KOPT-K1 (cell line): ENCODE measurements at regions not wholly inside any gene's neighbourhood (a gene's known extent, or its start where the extent isn't known, plus 50 kb on each side); places are given as distances from the start of the nearest gene placed in this dataset.
"Not testable (repeated sequence)": the region's sequence is repeated elsewhere in the genome, so short reads cannot be mapped to it uniquely, and the experiment has no call there.

ENCODE experiments used
- H3K27ac ChIP-seq: fragments of 200-600 bp; sonication (generic); 2 replicates; pipeline ENCODE4 v1.5.1; 2016; ENCODE audit warnings: antibody characterized with exemption, mild to moderate bottlenecking, low read depth, low read length; ENCODE audit not compliant: poor library complexity, severe bottlenecking
- H3K36me3 ChIP-seq: fragments of 200-600 bp; sonication (generic); 2 replicates; pipeline ENCODE4 v1.5.1; 2017; ENCODE audit warnings: antibody characterized with exemption, mild to moderate bottlenecking, low read length, moderate library complexity; ENCODE audit not compliant: insufficient read depth
- H3K9me3 ChIP-seq: fragments of 200-600 bp; sonication (generic); 2 replicates; pipeline ENCODE4 v1.5.1; 2017; ENCODE audit warnings: antibody characterized with exemption, low read length, mild to moderate bottlenecking; ENCODE audit not compliant: insufficient read depth, poor library complexity, severe bottlenecking

- not testable (repeated sequence) for H3K36me3 ChIP-seq, H3K9me3 ChIP-seq, H3K27ac ChIP-seq
These were observed 50.6 kb upstream of the MYL10 start for GRCh38 chr7:101679653-101680173.

- Histone ChIP-seq H3K9me3 (no peaks in the 10 kb centered on the region), H3K36me3 (no peaks in the 10 kb centered on the region), H3K27ac (no peak overlapping the region)
These were observed 51.5 kb upstream of the MYL10 start for GRCh38 chr7:101680406-101681145.

GRCh38 chr7:101681170-101682007 is 52.3 kb upstream of the MYL10 start:
- H3K27ac ChIP-seq = no peak overlapping the region

GRCh38 chr7:101684983-101685330 is 55.9 kb upstream of the MYL10 start:
- no peaks in the 10 kb centered on the region for H3K36me3 ChIP-seq
- H3K9me3 ChIP-seq = no peaks in the 10 kb centered on the region
- H3K27ac ChIP-seq = no peak overlapping the region

More at GRCh38 chr7:101681170-101682007, 52.3 kb upstream of the MYL10 start:
- H3K9me3 ChIP-seq = no peaks in the 10 kb centered on the region
- H3K36me3 ChIP-seq = no peaks in the 10 kb centered on the region

GRCh38 chr7:101686030-101686429 is 56.9 kb upstream of the MYL10 start:
- Histone ChIP-seq H3K27ac (no peak overlapping the region), H3K9me3 (no peaks in the 10 kb centered on the region), H3K36me3 (no peaks in the 10 kb centered on the region)

GRCh38 chr7:101687081-101687480 is 58.0 kb upstream of the MYL10 start:
- Histone ChIP-seq H3K36me3 (no peaks in the 10 kb centered on the region), H3K9me3 (no peaks in the 10 kb centered on the region), H3K27ac (no peak overlapping the region)

GRCh38 chr7:101687791-101688182 is 58.7 kb upstream of the MYL10 start:
- Histone ChIP-seq H3K9me3 (no peaks in the 10 kb centered on the region), H3K27ac (peak overlapping the region; percentile 57), H3K36me3 (no peaks in the 10 kb centered on the region)

- Histone ChIP-seq H3K36me3 (no peaks in the 10 kb centered on the region), H3K27ac (peak overlapping the region; percentile 57), H3K9me3 (no peaks in the 10 kb centered on the region)
These were observed 59.2 kb upstream of the MYL10 start for GRCh38 chr7:101688183-101688831.

GRCh38 chr7:101688995-101689907 is 60.2 kb upstream of the MYL10 start:
- H3K27ac ChIP-seq = peak overlapping the region; percentile 57
- H3K36me3 ChIP-seq = no peaks in the 10 kb centered on the region
- no peaks in the 10 kb centered on the region for H3K9me3 ChIP-seq

GRCh38 chr7:101690061-101690460 is 61.0 kb upstream of the MYL10 start:
- Histone ChIP-seq H3K27ac (peak overlapping the region; percentile 11), H3K9me3 (no peaks in the 10 kb centered on the region), H3K36me3 (no peaks in the 10 kb centered on the region)

GRCh38 chr7:101691822-101692384 is 62.8 kb upstream of the MYL10 start:
- no peaks in the 10 kb centered on the region for H3K36me3 ChIP-seq
- peak overlapping the region; percentile 10 for H3K27ac ChIP-seq
- H3K9me3 ChIP-seq = no peaks in the 10 kb centered on the region

- Histone ChIP-seq H3K9me3 (no peaks in the 10 kb centered on the region), H3K36me3 (no peaks in the 10 kb centered on the region), H3K27ac (no peak overlapping the region)
These were observed 64.5 kb upstream of the MYL10 start for GRCh38 chr7:101693498-101694091.

GRCh38 chr7:101698964-101699363 is 69.9 kb upstream of the MYL10 start:
- no peak overlapping the region for H3K27ac ChIP-seq
- H3K36me3 ChIP-seq = no peaks in the 10 kb centered on the region
- no peaks in the 10 kb centered on the region for H3K9me3 ChIP-seq

GRCh38 chr7:101699399-101699798 is 70.3 kb upstream of the MYL10 start:
- Histone ChIP-seq H3K36me3 (no peaks in the 10 kb centered on the region), H3K27ac (no peak overlapping the region), H3K9me3 (no peaks in the 10 kb centered on the region)
